Kidney (tissue), 13 donors: ENCODE measurements at regions not wholly inside any gene's neighbourhood (a gene's known extent, or its start where the extent isn't known, plus 50 kb on each side); places are given as distances from the start of the nearest gene placed in this dataset.

Experiments
- DNase-seq, 5 donors: peaks; one replicate each; pipeline ENCODE4 v3.0.0-alpha.2; 2013 to 2020
- FAIRE-seq: peaks from 2 replicates; lab custom pipeline; 2012; peaks lifted over from hg19 to GRCh38; lab: Jason Lieb, UNC
- H3K27ac ChIP-seq, 2 donors: one replicate each; pipeline ENCODE4 v1.7.0; 2013; ENCODE audit warnings: low read depth in 2 of 2, low read length in 2 of 2, inconsistent platforms in 1 of 2
- H3K27me3 ChIP-seq: one replicate; pipeline ENCODE4 v1.7.1; 2013; ENCODE audit warnings: low read length, inconsistent platforms; ENCODE audit not compliant: control insufficient read depth, insufficient read depth
- H3K36me3 ChIP-seq, 3 donors: one replicate each; pipeline versions ENCODE4 v1.7.0 to v1.7.1; 2013; ENCODE audit warnings: low read length in 3 of 3, control low read depth in 1 of 3, inconsistent platforms in 1 of 3; ENCODE audit not compliant: insufficient read depth in 3 of 3, control insufficient read depth in 2 of 3
- H3K4me1 ChIP-seq, 3 donors: one replicate each; pipeline versions ENCODE4 v1.7.0 to v1.7.1; 2013; ENCODE audit warnings: low read length in 3 of 3, inconsistent platforms in 1 of 3, low read depth in 1 of 3; ENCODE audit not compliant: control insufficient read depth in 2 of 3, insufficient read depth in 2 of 3
- H3K4me3 ChIP-seq, 3 donors: one replicate each; pipeline versions ENCODE4 v1.7.0 to v1.8.1; 2013; ENCODE audit warnings: low read length in 3 of 3, control low read depth in 1 of 3, inconsistent platforms in 1 of 3
- H3K9ac ChIP-seq, 3 donors: one replicate each; pipeline versions ENCODE4 v1.7.0 to v1.7.1; 2013; ENCODE audit warnings: low read length in 3 of 3, control low read depth in 1 of 3, inconsistent platforms in 1 of 3
- H3K9me3 ChIP-seq, 3 donors: one replicate each; pipeline versions ENCODE4 v1.7.0 to v1.7.1; 2013; ENCODE audit warnings: low read length in 3 of 3, control low read depth in 1 of 3, inconsistent platforms in 1 of 3; ENCODE audit not compliant: control insufficient read depth in 2 of 3, insufficient read depth in 1 of 3
- intact Hi-C: fragments of 100-400 bp; cut with DNase I; formaldehyde crosslinking; loops from one replicate; pipeline ENCODE4 v1.11.1; 2022
- TF ChIP-seq, protein P1 (sequence below): IDR thresholded peaks from 3 replicates; pipeline ENCODE4 v1.5.1; 2012; ENCODE audit warnings: mild to moderate bottlenecking, moderate library complexity, borderline replicate concordance; ENCODE audit not compliant: insufficient read depth; ENCODE audit errors: extremely low read depth
- donor health status: control.
- donor health status: control.
- donor health status: control.
- donor health status: control.
- donor health status: control.
- donor health status: DM: yes; HTN: yes; CAD: no.
- donor health status: Normal renal cell carcinoma (clear cell type).

DNA sequence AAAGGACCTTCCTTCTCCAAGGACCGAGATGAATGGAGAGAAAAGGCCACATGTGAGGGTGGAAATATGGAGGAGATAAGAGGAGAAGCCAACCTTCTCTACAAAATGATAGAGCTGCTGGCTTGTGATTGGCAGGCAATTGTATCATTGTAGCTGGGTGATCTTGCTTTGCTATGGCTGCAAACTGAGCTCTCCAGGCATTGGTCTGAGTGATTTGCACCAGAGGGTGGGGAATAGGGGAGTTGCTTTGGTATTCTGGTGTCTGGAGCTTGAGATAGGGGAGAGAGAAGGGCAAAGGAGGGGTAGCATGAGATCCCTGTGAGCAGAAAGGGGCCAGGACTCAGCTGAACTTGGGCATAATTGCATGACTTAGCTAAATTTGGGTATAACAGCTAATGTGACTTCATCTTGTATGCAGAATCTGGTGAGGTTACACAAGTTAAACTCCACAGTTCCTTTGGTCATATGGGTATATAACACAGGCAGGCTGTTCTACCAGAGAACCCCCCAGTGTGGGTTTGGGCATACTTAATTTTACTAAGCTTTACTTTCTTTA, 72.0 kb downstream of the FOS start:
- intact Hi-C loops = no loop called here
- H3K4me3 ChIP-seq = no peak overlapping the region
- FAIRE-seq = no peak
- H3K9me3 ChIP-seq = no peaks in the 10 kb centered on the region
- TF ChIP-seq, protein P1, sequence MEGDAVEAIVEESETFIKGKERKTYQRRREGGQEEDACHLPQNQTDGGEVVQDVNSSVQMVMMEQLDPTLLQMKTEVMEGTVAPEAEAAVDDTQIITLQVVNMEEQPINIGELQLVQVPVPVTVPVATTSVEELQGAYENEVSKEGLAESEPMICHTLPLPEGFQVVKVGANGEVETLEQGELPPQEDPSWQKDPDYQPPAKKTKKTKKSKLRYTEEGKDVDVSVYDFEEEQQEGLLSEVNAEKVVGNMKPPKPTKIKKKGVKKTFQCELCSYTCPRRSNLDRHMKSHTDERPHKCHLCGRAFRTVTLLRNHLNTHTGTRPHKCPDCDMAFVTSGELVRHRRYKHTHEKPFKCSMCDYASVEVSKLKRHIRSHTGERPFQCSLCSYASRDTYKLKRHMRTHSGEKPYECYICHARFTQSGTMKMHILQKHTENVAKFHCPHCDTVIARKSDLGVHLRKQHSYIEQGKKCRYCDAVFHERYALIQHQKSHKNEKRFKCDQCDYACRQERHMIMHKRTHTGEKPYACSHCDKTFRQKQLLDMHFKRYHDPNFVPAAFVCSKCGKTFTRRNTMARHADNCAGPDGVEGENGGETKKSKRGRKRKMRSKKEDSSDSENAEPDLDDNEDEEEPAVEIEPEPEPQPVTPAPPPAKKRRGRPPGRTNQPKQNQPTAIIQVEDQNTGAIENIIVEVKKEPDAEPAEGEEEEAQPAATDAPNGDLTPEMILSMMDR = no peak
- no peaks in the 10 kb centered on the region for H3K36me3 ChIP-seq
- H3K9ac ChIP-seq = no peak overlapping the region
- no peak overlapping the region for H3K27ac ChIP-seq
- H3K4me1 ChIP-seq = no peaks in the 10 kb centered on the region
- no peak for DNase-seq
- H3K27me3 ChIP-seq = no peaks in the 10 kb centered on the region

DNA sequence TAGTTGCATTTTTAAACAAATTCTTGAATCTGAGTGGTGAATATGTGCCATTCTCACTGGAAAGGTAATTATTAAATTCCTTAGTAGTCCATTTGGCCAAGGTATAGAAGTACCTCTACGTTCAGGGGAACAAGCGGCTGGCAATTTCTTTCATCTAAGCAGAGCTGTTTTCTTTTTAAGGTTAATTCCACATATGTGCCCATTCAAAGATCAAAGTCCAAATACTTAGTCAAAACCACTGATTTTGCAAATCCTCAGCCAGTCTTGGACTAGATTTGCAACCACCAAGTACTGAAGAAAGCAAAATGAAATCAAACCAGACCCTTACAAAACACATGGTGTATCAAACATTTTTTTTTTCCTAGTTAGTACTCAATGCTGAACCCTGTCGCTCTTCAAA, 68.7 kb upstream of the JDP2 start:
- Histone ChIP-seq H3K4me3 (no peak overlapping the region), H3K27me3 (no peaks in the 10 kb centered on the region), H3K9me3 (no peaks in the 10 kb centered on the region), H3K4me1 (no peaks in the 10 kb centered on the region), H3K36me3 (no peaks in the 10 kb centered on the region), H3K9ac (no peak overlapping the region), H3K27ac (no peak overlapping the region)
- peak in 2 of 5 donors; percentile 43 to 46 for DNase-seq
- intact Hi-C loops = no loop called here
- no peak for FAIRE-seq
- TF ChIP-seq, protein P1 = no peak

DNA sequence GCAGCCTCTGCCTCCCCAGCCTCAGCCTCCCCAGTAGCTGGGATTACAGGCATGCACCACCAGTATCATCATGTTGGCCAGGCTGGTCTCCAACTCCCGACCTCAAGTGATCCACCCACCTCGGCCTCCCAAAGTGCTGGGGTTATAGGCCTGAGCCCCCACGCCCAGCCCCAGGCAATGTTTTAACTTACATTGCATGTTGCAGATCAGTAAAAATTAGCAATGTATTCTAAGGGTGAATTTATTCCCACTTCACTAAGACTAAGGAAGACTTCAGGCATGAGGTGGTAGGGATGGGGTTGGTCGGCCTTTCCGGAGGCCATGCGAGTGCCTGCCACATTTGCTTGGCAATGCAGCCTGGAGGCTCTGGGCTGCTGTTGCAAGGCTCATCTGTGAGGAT, 66.8 kb upstream of the JDP2 start:
- TF ChIP-seq, protein P1 = no peak
- no peak overlapping the region for H3K27ac ChIP-seq
- H3K9ac ChIP-seq = no peak overlapping the region
- DNase-seq (no peak), FAIRE-seq (no peak)
- H3K4me1 ChIP-seq = no peaks in the 10 kb centered on the region
- no peak overlapping the region for H3K4me3 ChIP-seq
- no peaks in the 10 kb centered on the region for H3K36me3 ChIP-seq
- no peaks in the 10 kb centered on the region for H3K27me3 ChIP-seq
- intact Hi-C loops = no loop called here
- no peaks in the 10 kb centered on the region for H3K9me3 ChIP-seq
